Neural progenitor cell (in vitro differentiated cells): ENCODE measurements at regions not wholly inside any gene's neighbourhood (a gene's known extent, or its start where the extent isn't known, plus 50 kb on each side); places are given as distances from the start of the nearest gene placed in this dataset.
A peak's percentile ranks its signal among the peaks of the same experiment; 100 is the strongest.

Source experiments
- DNase-seq: peaks from one replicate; pipeline ENCODE4 v3.0.0-alpha.2; 2016; ENCODE audit warnings: low spot score
- H2AFZ ChIP-seq: fragments of 200-600 bp; sonication (generic); replicated peaks from 2 replicates; pipeline ENCODE4 v1.6.1; 2016; ENCODE audit warnings: antibody characterized with exemption
- H3F3A ChIP-seq: fragments of 200-600 bp; sonication (generic); 2 replicates; pipeline ENCODE4 v1.6.1; 2016; ENCODE audit warnings: antibody characterized with exemption, low read depth
- H3K27ac ChIP-seq: fragments of 200-600 bp; sonication (generic); 2 replicates; pipeline ENCODE4 v1.5.1; 2016; ENCODE audit warnings: mild to moderate bottlenecking
- H3K27me3 ChIP-seq: fragments of 200-600 bp; sonication (generic); 2 replicates; pipeline ENCODE4 v1.6.1; 2016; ENCODE audit warnings: mild to moderate bottlenecking, moderate library complexity
- H3K36me3 ChIP-seq: fragments of 200-600 bp; sonication (generic); 2 replicates; pipeline ENCODE4 v1.5.1; 2016
- H3K4me1 ChIP-seq: fragments of 200-600 bp; sonication (generic); 2 replicates; pipeline ENCODE4 v1.6.1; 2016; ENCODE audit warnings: mixed run types
- H3K4me2 ChIP-seq: fragments of 200-600 bp; sonication (generic); 2 replicates; pipeline ENCODE4 v1.6.1; 2016
- H3K4me3 ChIP-seq: fragments of 200-600 bp; sonication (generic); 2 replicates; pipeline ENCODE4 v1.5.1; 2016
- H3K79me2 ChIP-seq: fragments of 200-600 bp; sonication (generic); 2 replicates; pipeline ENCODE4 v1.6.1; 2016; ENCODE audit warnings: low read depth
- H3K9ac ChIP-seq: fragments of 200-600 bp; sonication (generic); 2 replicates; pipeline ENCODE4 v1.6.1; 2016
- H3K9me3 ChIP-seq: fragments of 200-600 bp; sonication (generic); 2 replicates; pipeline ENCODE4 v1.5.1; 2016; ENCODE audit warnings: low read depth
- H4K20me1 ChIP-seq: fragments of 200-600 bp; sonication (generic); 2 replicates; pipeline ENCODE4 v1.6.1; 2016; ENCODE audit warnings: low read depth
- H3K27ac Mint-ChIP-seq: 3 replicates; pipeline ENCODE4 v1.8.0; 2021; ENCODE audit warnings: mixed read lengths
- H3K27me3 Mint-ChIP-seq: 2 replicates; pipeline ENCODE4 v1.8.0; 2022; ENCODE audit warnings: low read depth, mild to moderate bottlenecking, inconsistent platforms, moderate library complexity, mixed read lengths; ENCODE audit not compliant: insufficient read depth
- H3K36me3 Mint-ChIP-seq: 3 replicates; pipeline ENCODE4 v1.8.0; 2021; ENCODE audit warnings: mixed read lengths
- H3K4me1 Mint-ChIP-seq: 3 replicates; pipeline ENCODE4 v1.8.0; 2021; ENCODE audit warnings: mixed read lengths
- H3K4me3 Mint-ChIP-seq: 3 replicates; pipeline ENCODE4 v1.8.0; 2021; ENCODE audit warnings: mild to moderate bottlenecking, moderate library complexity, mixed read lengths
- H3K9me3 Mint-ChIP-seq: 3 replicates; pipeline ENCODE4 v1.8.0; 2020; ENCODE audit warnings: mixed read lengths
- EZH2 ChIP-seq: fragments of 200-600 bp; sonication (generic); IDR thresholded peaks from 2 replicates; pipeline ENCODE4 v1.6.1; 2017; ENCODE audit warnings: antibody characterized with exemption, mild to moderate bottlenecking, moderate library complexity
- EZH2phosphoT487 ChIP-seq: fragments of 200-600 bp; sonication (generic); IDR thresholded peaks from 2 replicates; pipeline ENCODE4 v1.6.1; 2017; ENCODE audit warnings: antibody characterized with exemption
- TF ChIP-seq, protein P1 (sequence below): fragments of 200-600 bp; sonication (generic); IDR thresholded peaks from 2 replicates; pipeline ENCODE4 v1.5.1; 2017; ENCODE audit warnings: antibody characterized with exemption, mild to moderate bottlenecking

DNA sequence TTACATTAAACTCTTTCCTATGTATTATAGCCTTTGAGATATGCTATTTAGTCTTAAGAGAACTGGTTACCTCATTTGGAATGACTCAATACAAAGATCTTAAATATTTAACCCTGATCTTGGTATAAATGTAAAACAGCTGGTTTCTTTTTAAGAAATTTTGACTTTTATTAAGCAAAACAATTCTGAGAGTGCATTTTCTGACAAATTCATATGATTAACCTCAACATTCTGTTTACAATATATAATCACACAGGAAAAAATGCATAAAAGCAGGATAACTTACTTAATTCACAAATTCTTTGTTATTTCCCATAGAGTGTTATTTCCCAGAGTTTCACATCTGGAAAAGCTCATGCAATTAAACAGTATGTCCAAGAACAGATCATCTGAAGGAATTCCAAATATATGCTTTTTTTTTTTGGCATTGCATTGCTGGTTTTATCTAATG is 400.4 kb upstream of the THBS1 start:
- H3K4me2 ChIP-seq: no peak overlapping the region
- Mint-ChIP-seq H3K27ac (no peak overlapping the region), H3K36me3 (no peaks in the 10 kb centered on the region), H3K27me3 (peaks cover 3% of the 10 kb centered on the region), H3K4me1 (peaks cover 30% of the 10 kb centered on the region), H3K4me3 (no peak overlapping the region), H3K9me3 (peaks cover 2% of the 10 kb centered on the region)
- no peaks in the 10 kb centered on the region for H3F3A ChIP-seq
- no peak for DNase-seq
- H3K27me3 ChIP-seq: no peaks in the 10 kb centered on the region
- no peaks in the 10 kb centered on the region for H3K79me2 ChIP-seq
- H3K4me1 ChIP-seq: no peaks in the 10 kb centered on the region
- H3K27ac ChIP-seq: no peak overlapping the region
- no peak overlapping the region for H2AFZ ChIP-seq
- no peak overlapping the region for H3K4me3 ChIP-seq
- H3K9me3 ChIP-seq: no peaks in the 10 kb centered on the region
- H3K9ac ChIP-seq: no peak overlapping the region
- no peaks in the 10 kb centered on the region for H3K36me3 ChIP-seq
- H4K20me1 ChIP-seq: no peaks in the 10 kb centered on the region
- TF ChIP-seq EZH2phosphoT487 (no peak), EZH2 (no peak)
- TF ChIP-seq, protein P1, sequence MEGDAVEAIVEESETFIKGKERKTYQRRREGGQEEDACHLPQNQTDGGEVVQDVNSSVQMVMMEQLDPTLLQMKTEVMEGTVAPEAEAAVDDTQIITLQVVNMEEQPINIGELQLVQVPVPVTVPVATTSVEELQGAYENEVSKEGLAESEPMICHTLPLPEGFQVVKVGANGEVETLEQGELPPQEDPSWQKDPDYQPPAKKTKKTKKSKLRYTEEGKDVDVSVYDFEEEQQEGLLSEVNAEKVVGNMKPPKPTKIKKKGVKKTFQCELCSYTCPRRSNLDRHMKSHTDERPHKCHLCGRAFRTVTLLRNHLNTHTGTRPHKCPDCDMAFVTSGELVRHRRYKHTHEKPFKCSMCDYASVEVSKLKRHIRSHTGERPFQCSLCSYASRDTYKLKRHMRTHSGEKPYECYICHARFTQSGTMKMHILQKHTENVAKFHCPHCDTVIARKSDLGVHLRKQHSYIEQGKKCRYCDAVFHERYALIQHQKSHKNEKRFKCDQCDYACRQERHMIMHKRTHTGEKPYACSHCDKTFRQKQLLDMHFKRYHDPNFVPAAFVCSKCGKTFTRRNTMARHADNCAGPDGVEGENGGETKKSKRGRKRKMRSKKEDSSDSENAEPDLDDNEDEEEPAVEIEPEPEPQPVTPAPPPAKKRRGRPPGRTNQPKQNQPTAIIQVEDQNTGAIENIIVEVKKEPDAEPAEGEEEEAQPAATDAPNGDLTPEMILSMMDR: no peak

DNA sequence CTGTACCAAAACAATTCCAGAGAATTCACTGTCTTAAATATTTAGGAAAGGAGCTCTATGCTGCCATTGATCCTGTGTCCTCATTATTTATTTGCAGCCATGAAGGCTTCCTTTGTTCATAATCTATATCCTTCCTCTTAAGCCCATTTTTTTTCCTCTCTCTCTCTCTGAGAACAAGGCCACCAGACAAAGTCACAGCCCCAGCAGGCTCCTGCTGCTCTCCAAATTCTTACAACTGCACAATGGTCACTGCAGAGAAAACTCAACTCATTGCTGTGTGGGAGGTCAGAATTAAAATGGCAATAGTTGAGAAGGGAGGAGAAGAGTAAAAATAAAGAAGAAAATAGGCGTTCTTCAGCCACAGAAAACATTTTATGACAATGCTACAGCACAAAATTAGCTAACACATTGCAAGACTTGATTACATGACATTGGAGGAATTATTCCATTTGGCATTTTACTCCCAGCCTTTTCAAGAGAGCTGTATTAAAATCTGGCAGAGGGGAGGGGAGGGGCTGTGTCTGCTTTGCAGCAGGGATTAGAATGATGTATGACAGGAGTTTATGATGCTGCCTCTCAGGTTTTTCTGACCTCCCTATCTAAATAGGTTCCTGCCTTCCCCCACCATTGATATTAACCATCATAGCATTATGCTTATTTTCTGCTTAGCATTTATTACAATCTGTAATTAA is 399.7 kb upstream of the THBS1 start:
- Mint-ChIP-seq H3K36me3 (no peaks in the 10 kb centered on the region), H3K4me1 (peaks cover 30% of the 10 kb centered on the region), H3K27ac (peak overlapping the region; percentile 55), H3K9me3 (peaks cover 2% of the 10 kb centered on the region), H3K27me3 (peaks cover 3% of the 10 kb centered on the region), H3K4me3 (peak overlapping the region; percentile 52)
- TF ChIP-seq, protein P1: no peak
- TF ChIP-seq EZH2phosphoT487 (no peak), EZH2 (no peak)
- Histone ChIP-seq H3K27ac (no peak overlapping the region), H3K4me1 (no peaks in the 10 kb centered on the region), H3F3A (no peaks in the 10 kb centered on the region), H2AFZ (no peak overlapping the region), H4K20me1 (no peaks in the 10 kb centered on the region), H3K27me3 (no peaks in the 10 kb centered on the region), H3K36me3 (no peaks in the 10 kb centered on the region), H3K9me3 (no peaks in the 10 kb centered on the region), H3K4me2 (no peak overlapping the region), H3K79me2 (no peaks in the 10 kb centered on the region), H3K9ac (no peak overlapping the region), H3K4me3 (no peak overlapping the region)
- no peak for DNase-seq

DNA sequence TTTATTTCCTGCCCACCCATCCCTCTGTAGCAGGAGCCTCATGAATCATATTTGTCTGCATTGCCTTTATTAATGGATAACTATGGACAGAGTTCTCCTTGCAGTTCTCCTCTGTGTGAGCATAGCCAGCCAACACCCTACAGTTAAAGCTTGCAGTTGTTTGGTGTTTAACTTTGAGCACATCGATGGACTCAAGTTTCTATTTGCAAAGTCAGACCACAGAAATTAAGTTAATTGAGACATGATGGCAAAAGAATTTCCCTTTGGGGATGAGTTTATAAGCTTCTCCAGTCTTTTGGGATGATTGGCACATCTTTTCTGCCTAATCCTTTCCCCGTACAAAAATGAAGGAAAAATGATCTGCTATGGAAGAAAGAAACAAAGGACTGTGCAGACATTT is 398.9 kb upstream of the THBS1 start:
- peaks cover 3% of the 10 kb centered on the region for H3K27me3 Mint-ChIP-seq

More for the DNA sequence above, 398.9 kb upstream of the THBS1 start:
- DNase-seq: no peak
- TF ChIP-seq EZH2 (no peak), EZH2phosphoT487 (no peak)
- TF ChIP-seq, protein P1: no peak
- H3K4me2 ChIP-seq: no peak overlapping the region
- H3K9me3 ChIP-seq: no peaks in the 10 kb centered on the region
- peaks cover 30% of the 10 kb centered on the region for H3K4me1 Mint-ChIP-seq
- H3F3A ChIP-seq: no peaks in the 10 kb centered on the region
- H3K9ac ChIP-seq: no peak overlapping the region
- H3K27ac Mint-ChIP-seq: peak overlapping the region; percentile 15
- H2AFZ ChIP-seq: peak overlapping the region; percentile 3
- H3K4me3 Mint-ChIP-seq: peak overlapping the region; percentile 4
- H3K36me3 ChIP-seq: no peaks in the 10 kb centered on the region
- peaks cover 2% of the 10 kb centered on the region for H3K9me3 Mint-ChIP-seq
- no peaks in the 10 kb centered on the region for H3K36me3 Mint-ChIP-seq
- H3K27ac ChIP-seq: no peak overlapping the region
- no peaks in the 10 kb centered on the region for H3K4me1 ChIP-seq
- no peaks in the 10 kb centered on the region for H3K79me2 ChIP-seq
- H4K20me1 ChIP-seq: no peaks in the 10 kb centered on the region
- H3K4me3 ChIP-seq: no peak overlapping the region
- no peaks in the 10 kb centered on the region for H3K27me3 ChIP-seq
